Osteoblast (primary cell): ENCODE measurements at regions not wholly inside any gene's neighbourhood (a gene's known extent, or its start where the extent isn't known, plus 50 kb on each side); places are given as distances from the start of the nearest gene placed in this dataset.

Source experiments
- DNase-seq: peaks from one replicate; pipeline ENCODE4 v3.0.0; 2011; ENCODE audit warnings: low spot score, mixed read lengths; ENCODE audit not compliant: insufficient read length; ENCODE audit errors: missing footprints
- H2AFZ ChIP-seq: 2 replicates; pipeline ENCODE4 v1.6.0; 2011; ENCODE audit warnings: mild to moderate bottlenecking, low read length
- H3K27ac ChIP-seq: 2 replicates; pipeline ENCODE4 v1.5.1; 2011; ENCODE audit warnings: mild to moderate bottlenecking, low read depth, low read length, moderate library complexity
- H3K27me3 ChIP-seq: 2 replicates; pipeline ENCODE4 v1.6.0; 2012; ENCODE audit warnings: mild to moderate bottlenecking, control low read depth, inconsistent platforms, low read length, moderate library complexity; ENCODE audit not compliant: insufficient read depth
- H3K36me3 ChIP-seq: 2 replicates; pipeline ENCODE4 v1.5.1; 2011; ENCODE audit warnings: mild to moderate bottlenecking, low read length, control low read depth, moderate library complexity; ENCODE audit not compliant: insufficient read depth
- H3K4me1 ChIP-seq: 2 replicates; pipeline ENCODE4 v1.5.1; 2011; ENCODE audit warnings: mild to moderate bottlenecking, low read length, control low read depth, moderate library complexity; ENCODE audit not compliant: insufficient read depth
- H3K4me2 ChIP-seq: 2 replicates; pipeline ENCODE4 v1.6.0; 2011; ENCODE audit warnings: mild to moderate bottlenecking, low read length; ENCODE audit not compliant: insufficient read depth
- H3K4me3 ChIP-seq: fragments of 200-600 bp; sonication (generic); 3 replicates; pipeline ENCODE4 v1.5.1; 2012; ENCODE audit warnings: mild to moderate bottlenecking, low read length, inconsistent platforms; ENCODE audit not compliant: insufficient read depth
- H3K79me2 ChIP-seq: 2 replicates; pipeline ENCODE4 v1.6.0; 2012; ENCODE audit warnings: mild to moderate bottlenecking, low read length, control low read depth, inconsistent platforms; ENCODE audit not compliant: insufficient read depth
- H3K9me3 ChIP-seq: 2 replicates; pipeline ENCODE4 v1.5.1; 2011; ENCODE audit warnings: low read depth, low read length, control low read depth
- H4K20me1 ChIP-seq: 2 replicates; pipeline ENCODE4 v1.6.0; 2012; ENCODE audit warnings: mild to moderate bottlenecking, low read length, control low read depth; ENCODE audit not compliant: insufficient read depth
- TF ChIP-seq, protein P1 (sequence below): IDR thresholded peaks from 2 replicates; pipeline ENCODE4 v1.5.1; 2011; ENCODE audit warnings: mild to moderate bottlenecking, low read depth, low read length, moderate library complexity; ENCODE audit errors: extremely low read depth

DNA sequence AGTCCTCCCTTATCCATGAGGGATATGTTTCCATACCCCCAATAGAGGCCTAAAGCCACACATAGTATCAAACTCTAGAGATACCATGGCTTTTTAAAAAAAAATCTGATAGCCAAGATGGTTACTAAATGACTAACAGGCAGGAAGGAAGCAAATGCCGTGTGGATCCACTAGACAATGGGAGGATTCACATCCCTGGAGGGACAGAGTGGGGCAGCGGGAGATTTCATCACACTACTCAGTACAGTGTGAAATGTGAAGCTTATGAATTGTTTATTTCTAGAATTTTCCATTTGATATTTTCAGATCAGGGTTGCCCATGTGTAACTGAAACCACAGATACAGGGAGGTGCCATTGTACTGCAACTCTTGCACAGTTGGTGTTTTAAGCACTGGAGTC lies 826.6 kb downstream of the SQOR start:
- no peak overlapping the region for H3K4me3 ChIP-seq
- H3K4me2 ChIP-seq, result no peak overlapping the region
- no peaks in the 10 kb centered on the region for H3K27me3 ChIP-seq
- H3K79me2 ChIP-seq, result no peaks in the 10 kb centered on the region
- H3K9me3 ChIP-seq, result no peaks in the 10 kb centered on the region
- H4K20me1 ChIP-seq, result no peaks in the 10 kb centered on the region
- TF ChIP-seq, protein P1, sequence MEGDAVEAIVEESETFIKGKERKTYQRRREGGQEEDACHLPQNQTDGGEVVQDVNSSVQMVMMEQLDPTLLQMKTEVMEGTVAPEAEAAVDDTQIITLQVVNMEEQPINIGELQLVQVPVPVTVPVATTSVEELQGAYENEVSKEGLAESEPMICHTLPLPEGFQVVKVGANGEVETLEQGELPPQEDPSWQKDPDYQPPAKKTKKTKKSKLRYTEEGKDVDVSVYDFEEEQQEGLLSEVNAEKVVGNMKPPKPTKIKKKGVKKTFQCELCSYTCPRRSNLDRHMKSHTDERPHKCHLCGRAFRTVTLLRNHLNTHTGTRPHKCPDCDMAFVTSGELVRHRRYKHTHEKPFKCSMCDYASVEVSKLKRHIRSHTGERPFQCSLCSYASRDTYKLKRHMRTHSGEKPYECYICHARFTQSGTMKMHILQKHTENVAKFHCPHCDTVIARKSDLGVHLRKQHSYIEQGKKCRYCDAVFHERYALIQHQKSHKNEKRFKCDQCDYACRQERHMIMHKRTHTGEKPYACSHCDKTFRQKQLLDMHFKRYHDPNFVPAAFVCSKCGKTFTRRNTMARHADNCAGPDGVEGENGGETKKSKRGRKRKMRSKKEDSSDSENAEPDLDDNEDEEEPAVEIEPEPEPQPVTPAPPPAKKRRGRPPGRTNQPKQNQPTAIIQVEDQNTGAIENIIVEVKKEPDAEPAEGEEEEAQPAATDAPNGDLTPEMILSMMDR, result no peak
- H2AFZ ChIP-seq, result no peak overlapping the region
- no peaks in the 10 kb centered on the region for H3K4me1 ChIP-seq
- no peaks in the 10 kb centered on the region for H3K36me3 ChIP-seq
- no peak overlapping the region for H3K27ac ChIP-seq
- DNase-seq, result no peak

DNA sequence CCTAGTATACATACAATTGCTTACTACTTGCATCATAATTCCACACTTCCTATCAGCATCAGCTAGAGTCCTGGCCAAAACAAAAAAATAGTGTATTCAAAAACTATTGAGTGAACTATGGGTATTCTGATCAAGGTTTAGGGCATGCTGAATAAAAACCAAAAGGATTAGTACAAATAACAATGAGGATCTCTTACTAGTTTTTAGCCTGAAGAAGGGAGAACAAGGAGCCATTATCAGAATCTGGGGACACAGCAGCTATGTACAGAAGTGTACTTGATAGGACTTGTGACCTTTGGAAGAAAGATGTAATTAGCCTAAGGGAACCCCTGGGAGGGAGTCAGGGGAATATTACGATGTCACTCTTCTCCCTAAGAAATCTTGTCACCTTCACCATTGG lies 832.2 kb downstream of the SQOR start:
- no peak overlapping the region for H2AFZ ChIP-seq
- no peak overlapping the region for H3K27ac ChIP-seq
- no peaks in the 10 kb centered on the region for H4K20me1 ChIP-seq
- TF ChIP-seq, protein P1, result no peak
- H3K4me1 ChIP-seq, result no peaks in the 10 kb centered on the region
- no peak overlapping the region for H3K4me2 ChIP-seq
- H3K79me2 ChIP-seq, result no peaks in the 10 kb centered on the region
- H3K27me3 ChIP-seq, result no peaks in the 10 kb centered on the region
- no peaks in the 10 kb centered on the region for H3K9me3 ChIP-seq
- no peak overlapping the region for H3K4me3 ChIP-seq
- no peak for DNase-seq
- no peaks in the 10 kb centered on the region for H3K36me3 ChIP-seq

DNA sequence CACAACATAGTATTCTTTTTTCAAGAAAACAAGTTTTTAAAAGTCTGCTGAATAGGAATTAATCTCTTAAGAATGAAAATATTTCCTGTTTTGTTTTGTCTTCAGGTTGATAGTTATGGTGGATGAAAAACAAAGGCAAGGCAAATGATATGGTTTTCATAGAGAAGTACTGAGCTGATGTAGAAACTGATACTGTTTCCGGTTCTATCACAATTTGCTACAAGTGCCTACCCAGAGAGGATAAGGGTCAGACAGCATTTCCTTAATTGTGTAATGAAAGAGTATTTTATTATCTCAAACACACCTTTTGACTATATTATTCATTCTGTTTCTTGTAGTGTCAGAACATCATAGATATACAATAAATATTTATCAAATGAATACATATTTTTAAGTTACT lies 836.3 kb downstream of the SQOR start:
- no peak for DNase-seq
- Histone ChIP-seq H3K4me3 (no peak overlapping the region), H3K4me2 (no peak overlapping the region), H3K4me1 (no peaks in the 10 kb centered on the region), H3K9me3 (no peaks in the 10 kb centered on the region), H3K27ac (no peak overlapping the region), H3K79me2 (no peaks in the 10 kb centered on the region), H2AFZ (no peak overlapping the region), H3K36me3 (no peaks in the 10 kb centered on the region), H4K20me1 (no peaks in the 10 kb centered on the region), H3K27me3 (no peaks in the 10 kb centered on the region)
- TF ChIP-seq, protein P1, result no peak

DNA sequence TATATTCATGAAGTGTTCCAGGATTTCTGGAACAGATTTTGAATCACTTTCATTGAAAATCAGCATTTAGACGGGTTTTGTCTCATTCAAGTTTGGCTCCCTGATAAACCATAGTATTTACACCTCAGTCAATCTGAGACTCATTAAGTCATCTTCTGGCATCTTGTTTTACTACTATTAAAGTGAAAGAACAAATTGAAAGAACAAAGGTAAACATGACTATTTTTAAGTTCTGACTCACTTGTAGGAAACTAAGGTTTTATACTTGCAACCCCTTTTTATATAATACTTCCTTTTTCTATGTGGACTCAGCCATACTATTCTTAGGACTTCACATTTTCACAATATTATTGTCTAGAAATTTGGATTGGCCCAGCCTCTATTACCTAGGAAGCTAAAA lies 854.4 kb downstream of the SQOR start:
- Histone ChIP-seq H3K27ac (no peak overlapping the region), H4K20me1 (no peaks in the 10 kb centered on the region), H3K9me3 (no peaks in the 10 kb centered on the region), H3K4me2 (no peak overlapping the region), H2AFZ (no peak overlapping the region), H3K79me2 (no peaks in the 10 kb centered on the region), H3K4me3 (no peak overlapping the region), H3K4me1 (no peaks in the 10 kb centered on the region), H3K36me3 (no peaks in the 10 kb centered on the region), H3K27me3 (no peaks in the 10 kb centered on the region)
- DNase-seq, result no peak
- TF ChIP-seq, protein P1, result no peak
